GM18861 (cell line): ENCODE measurements at regions not wholly inside any gene's neighbourhood (a gene's known extent, or its start where the extent isn't known, plus 50 kb on each side); places are given as distances from the start of the nearest gene placed in this dataset.

ENCODE experiments used
- ATAC-seq: cut with Tn5 transposase; IDR thresholded peaks from one replicate; pipeline ENCODE4 v1.9.1; 2021; ENCODE audit not compliant: unreplicated experiment

- no peak for ATAC-seq
These were observed 142.2 kb downstream of the ABCA8 start for GRCh38 chr17:68812876-68813584.

DNA sequence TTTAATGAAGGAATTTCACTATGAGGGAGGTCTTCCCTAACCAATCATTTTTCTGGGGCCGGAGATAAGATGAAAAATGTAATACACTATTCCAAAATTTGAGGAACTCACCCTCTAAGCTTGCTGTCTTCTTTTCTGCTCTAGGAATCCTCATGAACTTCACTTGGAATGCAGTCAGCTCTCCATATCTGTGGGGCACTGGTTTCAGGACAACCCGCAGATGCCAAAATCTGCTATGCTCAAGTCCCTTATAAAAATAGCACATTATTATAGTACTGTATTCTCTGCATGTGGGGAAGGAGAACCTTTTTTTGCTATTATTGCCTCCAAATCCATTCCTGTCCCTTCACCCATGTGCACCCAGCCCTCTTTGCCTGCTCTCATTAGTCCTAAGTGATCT, 146.0 kb downstream of the ABCA8 start:
- ATAC-seq: no peak

DNA sequence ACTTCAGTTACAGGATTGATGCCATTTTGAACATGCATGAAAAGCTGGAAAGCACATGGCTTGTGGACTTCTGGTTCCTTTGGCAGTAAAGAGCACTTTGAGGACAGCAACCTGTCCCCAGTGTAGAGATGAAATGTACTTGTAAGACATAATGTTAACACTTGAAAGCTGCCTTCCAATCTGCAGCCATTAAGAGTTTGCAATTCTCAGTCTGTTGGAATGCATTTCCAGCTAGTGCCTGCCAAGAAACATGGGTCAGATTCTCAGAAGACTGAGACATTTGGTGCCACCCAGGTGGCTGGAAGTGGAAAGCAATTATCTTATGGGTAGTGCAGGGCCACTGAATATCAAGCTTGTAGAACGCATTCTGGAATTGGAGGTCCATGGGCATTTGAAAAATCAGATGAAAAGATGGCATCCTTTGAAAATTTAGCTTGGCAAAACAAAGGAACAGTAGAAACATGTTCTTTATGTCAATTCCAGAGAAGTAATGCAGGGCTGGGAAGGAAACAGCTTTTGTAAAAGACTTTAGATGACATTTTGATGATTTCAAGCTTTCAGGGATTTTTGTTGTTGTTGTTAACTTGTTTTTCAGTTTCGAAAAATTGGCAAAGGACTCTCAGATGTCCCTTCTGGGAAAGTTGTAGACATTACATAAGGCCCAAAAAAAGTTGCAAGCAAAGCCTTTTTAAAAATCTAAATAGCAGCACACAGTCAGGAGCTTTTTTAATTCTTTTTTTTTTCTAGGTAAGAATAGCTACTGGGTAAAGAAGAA, 147.0 kb downstream of the ABCA8 start:
- ATAC-seq: no peak

- no peak for ATAC-seq
These were observed 149.6 kb downstream of the ABCA8 start for GRCh38 chr17:68805609-68806008.

DNA sequence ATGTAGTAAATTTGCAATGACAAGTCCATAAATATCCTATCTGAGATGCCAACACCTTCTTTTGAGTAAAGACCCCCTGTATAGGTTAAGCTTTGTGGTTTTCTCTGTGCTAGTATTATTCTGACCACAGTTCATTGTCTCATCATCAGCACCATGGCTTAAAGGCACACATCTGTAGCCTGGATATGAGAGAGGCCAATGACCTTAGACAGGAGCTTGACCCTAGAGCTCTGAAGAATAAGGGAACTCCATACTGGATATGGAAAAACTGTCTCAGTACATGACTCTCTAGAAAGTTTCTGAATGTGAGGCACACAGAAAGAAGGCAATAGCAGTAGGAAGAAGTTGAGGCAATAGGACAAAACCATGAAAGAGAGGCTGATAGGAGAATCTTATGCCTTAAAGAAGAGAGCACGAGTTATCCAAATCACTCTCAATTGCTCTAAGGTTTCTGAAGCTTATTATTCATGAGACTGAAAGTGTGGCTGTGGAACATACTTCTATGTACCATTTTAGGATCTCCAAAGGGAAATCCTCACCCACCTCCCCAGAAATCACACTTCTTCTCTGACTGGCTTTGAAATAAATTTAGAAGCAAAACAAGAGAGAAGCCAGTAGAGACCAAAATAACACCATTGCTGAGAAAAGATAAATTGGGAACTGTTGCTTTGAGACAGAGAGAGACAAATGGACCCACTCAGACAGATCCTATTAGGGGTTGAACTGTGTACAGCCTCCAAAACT, 150.2 kb downstream of the ABCA8 start:
- no peak for ATAC-seq

GRCh38 chr17:68803164-68803929, 151.8 kb downstream of the ABCA8 start:
- no peak for ATAC-seq

DNA sequence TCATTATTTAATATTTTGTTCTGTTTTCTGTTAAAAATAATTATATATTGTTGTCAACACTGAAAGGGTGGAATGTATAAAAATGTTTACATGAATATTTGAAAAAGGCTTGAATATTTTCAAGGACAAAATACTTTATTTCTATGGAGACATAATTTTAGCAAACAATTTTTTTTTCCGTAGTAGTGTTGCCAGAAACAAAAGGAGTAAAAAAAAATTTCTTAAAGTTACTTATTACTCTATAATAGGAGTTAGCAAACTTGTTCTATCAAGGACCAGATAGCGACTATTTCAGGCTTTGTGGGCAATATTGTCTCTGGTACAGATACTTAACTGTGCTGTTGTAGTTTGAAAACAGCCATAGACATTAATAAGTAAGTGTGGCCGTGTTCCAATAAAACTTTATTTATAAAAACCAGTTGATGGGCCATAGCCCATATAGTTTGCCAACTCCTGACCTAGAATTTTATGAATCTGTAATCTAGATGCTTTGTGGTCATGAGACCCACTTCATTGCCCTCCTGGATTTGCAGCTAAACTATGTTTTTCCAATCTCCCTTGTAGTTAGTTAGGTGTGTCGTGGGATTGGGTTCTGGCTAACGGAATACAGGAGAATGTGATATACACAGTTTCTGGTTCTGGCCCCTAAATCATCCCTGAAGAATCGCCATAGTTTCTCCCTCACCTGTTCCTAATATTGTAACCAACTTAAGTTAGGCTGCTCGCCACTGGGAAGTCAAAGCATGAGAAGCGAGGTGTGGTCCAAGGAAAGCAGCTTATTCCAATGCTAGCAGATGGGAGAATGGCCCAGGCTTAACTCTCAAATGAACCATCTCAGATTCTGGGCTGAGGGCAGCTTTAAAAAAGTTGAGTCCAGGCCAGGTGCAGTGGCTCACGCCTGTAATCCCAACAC, 153.6 kb downstream of the ABCA8 start:
- no peak for ATAC-seq

- ATAC-seq: no peak
These were observed 154.4 kb downstream of the ABCA8 start for GRCh38 chr17:68800751-68801150.

- ATAC-seq: no peak
These were observed 160.4 kb downstream of the ABCA8 start for GRCh38 chr17:68794636-68795434.

GRCh38 chr17:68792873-68793272, 162.3 kb downstream of the ABCA8 start:
- no peak for ATAC-seq

DNA sequence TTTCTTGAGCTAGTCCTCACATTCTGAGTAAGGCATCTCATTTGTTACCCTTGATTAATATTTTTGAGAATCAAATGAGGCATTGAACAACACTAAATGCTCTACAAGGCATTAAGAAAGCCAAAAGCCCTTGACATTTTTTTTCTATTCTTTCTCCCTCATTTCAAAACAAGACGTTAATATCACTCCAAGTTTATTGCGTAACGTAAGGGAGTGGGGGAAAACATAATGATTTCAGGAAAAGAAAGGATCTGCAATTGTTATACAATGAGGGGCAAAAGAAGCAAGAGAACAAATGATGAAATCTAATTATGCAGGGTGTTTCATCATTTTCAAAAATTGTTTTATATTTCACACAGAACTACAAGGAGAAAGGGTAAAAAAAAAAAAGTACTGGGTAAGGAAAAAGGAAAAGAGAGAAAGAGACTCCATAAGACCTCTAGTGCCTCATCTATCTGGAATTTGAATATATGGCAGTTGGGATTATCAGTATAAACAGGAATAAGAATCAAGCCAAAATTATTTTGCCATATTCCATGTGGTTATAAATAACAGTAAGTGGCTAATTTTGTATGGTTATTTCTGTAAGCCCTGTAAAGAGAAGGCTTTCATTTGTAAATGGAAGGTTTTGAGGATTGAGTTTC, 163.0 kb downstream of the ABCA8 start:
- no peak for ATAC-seq

GRCh38 chr17:68790931-68791330, 164.3 kb downstream of the ABCA8 start:
- no peak for ATAC-seq

- no peak for ATAC-seq
These were observed 164.7 kb downstream of the ABCA8 start for GRCh38 chr17:68790492-68790891.

- ATAC-seq: no peak
These were observed 165.8 kb downstream of the ABCA8 start for GRCh38 chr17:68789203-68789962.

DNA sequence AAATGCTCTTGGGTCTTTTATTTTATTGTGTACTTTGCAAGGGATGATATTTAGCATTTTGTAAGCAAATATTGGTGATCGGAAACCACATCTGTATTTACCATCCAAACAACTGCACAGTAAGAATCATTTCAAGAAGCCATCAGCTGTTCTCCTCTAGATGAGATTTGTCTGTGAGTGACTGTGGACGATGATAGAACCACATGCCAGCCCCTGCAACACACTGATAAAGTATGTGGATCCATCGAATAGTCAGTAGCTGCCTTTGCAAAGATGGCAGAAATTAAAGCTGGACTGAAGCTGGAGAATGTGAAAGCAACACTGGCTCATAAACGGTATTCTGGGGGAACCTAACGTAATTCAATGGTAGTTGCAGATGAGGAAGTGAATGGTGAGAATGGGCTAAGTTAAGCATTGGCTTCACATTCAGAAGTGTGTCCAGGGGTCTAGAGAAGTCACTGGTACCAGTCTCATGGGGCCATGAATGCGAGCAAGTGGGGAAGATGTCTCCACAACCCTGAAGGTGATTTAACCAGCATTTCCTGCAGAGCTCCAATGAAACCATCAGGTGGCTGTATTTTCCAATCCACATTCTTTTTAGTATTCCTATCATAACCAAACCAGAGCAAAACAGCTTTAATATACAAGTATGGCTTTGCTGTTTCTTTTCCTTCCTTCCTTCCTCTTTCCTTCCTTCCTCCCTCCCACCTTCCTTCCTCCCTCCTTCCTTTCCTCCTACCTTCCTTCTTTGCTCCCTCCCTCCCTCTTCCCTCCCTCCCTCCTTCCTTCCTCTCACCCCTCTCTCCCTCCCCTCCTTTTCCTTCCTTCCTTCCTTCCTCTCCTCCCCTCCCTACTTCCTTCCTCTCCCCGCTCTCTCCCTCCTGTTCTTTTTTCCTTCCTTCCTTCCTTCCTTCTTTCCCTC, 169.4 kb downstream of the ABCA8 start:
- ATAC-seq: no peak

DNA sequence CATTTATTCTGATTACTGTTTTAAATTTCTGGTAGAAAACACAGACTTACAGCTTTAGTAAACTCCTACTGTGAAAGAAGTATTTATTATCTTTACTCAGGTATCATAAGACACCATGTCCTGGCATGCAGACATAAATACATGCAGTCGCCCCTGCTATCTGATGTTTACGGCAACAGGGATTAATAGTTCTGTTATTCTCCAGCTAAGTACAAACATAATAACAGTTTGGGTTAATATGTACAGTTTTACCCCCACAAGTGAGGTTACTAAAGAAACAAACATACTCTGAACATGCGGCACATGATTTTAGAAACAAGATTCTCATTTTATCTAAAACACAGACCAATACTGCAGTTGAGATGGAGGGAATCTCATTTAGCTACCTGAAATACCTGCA, 170.8 kb downstream of the ABCA8 start:
- no peak for ATAC-seq

GRCh38 chr17:68783861-68784260, 171.3 kb downstream of the ABCA8 start:
- no peak for ATAC-seq
